ENCODE measurements at regions not wholly inside any gene's neighbourhood (a gene's known extent, or its start where the extent isn't known, plus 50 kb on each side); places are given as distances from the start of the nearest gene placed in this dataset.

DNA sequence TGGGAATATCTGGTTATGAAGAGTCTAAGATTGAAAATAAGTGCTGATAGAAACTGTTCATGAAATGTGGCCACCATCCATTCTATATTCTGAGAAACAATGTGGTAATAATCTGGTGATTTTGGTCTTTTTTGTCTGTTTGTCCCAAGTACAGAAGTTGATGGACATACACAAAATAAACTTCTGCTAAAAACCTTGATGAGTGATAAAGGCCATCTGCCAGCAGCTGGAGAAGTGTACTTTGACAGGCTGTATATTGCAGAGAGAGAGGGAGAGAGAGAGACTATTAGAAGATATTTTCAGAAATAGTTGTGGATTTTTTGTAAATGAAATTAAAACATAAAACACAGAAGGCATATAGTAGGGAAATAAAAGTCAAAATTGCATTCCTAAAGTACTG, 96.9 kb upstream of the NABP1 start:
- no peak for TF ChIP-seq POLR2AphosphoS5 (IDR thresholded peaks at IDR 0.05; ENCODE audit: low read depth, low read length)
- no peak for TF ChIP-seq FOXP2 (optimal IDR thresholded peaks at IDR 0.05; ENCODE audit: borderline replicate concordance, extremely low read depth, extremely low read length, insufficient read depth)
- TF ChIP-seq, protein P1, sequence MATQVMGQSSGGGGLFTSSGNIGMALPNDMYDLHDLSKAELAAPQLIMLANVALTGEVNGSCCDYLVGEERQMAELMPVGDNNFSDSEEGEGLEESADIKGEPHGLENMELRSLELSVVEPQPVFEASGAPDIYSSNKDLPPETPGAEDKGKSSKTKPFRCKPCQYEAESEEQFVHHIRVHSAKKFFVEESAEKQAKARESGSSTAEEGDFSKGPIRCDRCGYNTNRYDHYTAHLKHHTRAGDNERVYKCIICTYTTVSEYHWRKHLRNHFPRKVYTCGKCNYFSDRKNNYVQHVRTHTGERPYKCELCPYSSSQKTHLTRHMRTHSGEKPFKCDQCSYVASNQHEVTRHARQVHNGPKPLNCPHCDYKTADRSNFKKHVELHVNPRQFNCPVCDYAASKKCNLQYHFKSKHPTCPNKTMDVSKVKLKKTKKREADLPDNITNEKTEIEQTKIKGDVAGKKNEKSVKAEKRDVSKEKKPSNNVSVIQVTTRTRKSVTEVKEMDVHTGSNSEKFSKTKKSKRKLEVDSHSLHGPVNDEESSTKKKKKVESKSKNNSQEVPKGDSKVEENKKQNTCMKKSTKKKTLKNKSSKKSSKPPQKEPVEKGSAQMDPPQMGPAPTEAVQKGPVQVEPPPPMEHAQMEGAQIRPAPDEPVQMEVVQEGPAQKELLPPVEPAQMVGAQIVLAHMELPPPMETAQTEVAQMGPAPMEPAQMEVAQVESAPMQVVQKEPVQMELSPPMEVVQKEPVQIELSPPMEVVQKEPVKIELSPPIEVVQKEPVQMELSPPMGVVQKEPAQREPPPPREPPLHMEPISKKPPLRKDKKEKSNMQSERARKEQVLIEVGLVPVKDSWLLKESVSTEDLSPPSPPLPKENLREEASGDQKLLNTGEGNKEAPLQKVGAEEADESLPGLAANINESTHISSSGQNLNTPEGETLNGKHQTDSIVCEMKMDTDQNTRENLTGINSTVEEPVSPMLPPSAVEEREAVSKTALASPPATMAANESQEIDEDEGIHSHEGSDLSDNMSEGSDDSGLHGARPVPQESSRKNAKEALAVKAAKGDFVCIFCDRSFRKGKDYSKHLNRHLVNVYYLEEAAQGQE (IDR thresholded peaks at IDR 0.05; ENCODE audit: insufficient read depth in 1 of 2, low read depth in 2 of 2, low read length in 2 of 2): no peak
- TF ChIP-seq SIN3A (IDR thresholded peaks at IDR 0.05; ENCODE audit: borderline replicate concordance, insufficient read depth, low read length): no peak
- TF ChIP-seq TAF1 (IDR thresholded peaks at IDR 0.05; ENCODE audit: borderline replicate concordance, insufficient read depth, low read length): no peak

DNA sequence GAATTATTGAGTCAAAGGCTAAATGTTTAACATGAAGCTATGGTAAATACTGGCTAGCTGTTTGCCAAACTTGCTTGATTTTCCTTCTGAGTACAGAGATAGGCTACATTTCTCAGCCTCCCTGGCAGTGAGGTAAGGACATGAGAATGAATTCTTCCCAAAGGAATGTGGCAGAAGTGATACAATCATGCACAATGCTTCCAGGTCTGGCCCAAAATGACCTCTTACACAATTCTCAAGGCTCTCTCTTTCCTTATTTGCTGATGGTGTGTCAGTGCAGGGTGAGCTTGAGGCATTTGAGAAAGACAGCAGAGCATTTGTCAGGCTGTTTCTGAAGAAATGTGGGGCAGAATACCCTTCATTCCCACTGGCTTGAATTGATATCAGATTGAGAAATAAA, 95.6 kb upstream of the NABP1 start:
- TF ChIP-seq, protein P1 (IDR thresholded peaks at IDR 0.05; ENCODE audit: insufficient read depth in 1 of 2, low read depth in 2 of 2, low read length in 2 of 2): no peak
- TF ChIP-seq TAF1 (IDR thresholded peaks at IDR 0.05; ENCODE audit: borderline replicate concordance, insufficient read depth, low read length) (no peak), SIN3A (IDR thresholded peaks at IDR 0.05; ENCODE audit: borderline replicate concordance, insufficient read depth, low read length) (no peak), POLR2AphosphoS5 (IDR thresholded peaks at IDR 0.05; ENCODE audit: low read depth, low read length) (no peak), FOXP2 (optimal IDR thresholded peaks at IDR 0.05; ENCODE audit: borderline replicate concordance, extremely low read depth, extremely low read length, insufficient read depth) (no peak)

DNA sequence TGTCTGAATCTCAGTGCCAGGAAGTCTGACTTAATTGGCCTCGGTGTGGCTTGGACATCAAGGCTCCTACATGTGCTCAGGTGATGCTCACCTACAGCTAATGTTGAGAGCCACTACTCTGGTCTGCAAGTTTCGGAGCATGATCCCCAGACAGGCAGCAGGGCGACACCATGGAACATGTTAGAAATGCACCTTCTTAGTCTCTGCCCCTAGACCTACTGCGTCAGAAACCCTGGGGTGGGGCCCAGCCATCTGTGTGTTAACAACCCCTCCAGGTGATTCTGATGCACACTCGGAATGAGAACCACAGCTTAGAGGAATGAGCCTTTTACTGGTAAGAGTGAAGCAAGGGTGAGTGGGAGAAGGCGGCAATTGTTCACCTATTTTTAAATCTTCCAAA, 86.9 kb upstream of the NABP1 start:
- no peak for TF ChIP-seq FOXP2 (optimal IDR thresholded peaks at IDR 0.05; ENCODE audit: borderline replicate concordance, extremely low read depth, extremely low read length, insufficient read depth)
- TF ChIP-seq, protein P1 (IDR thresholded peaks at IDR 0.05; ENCODE audit: insufficient read depth in 1 of 2, low read depth in 2 of 2, low read length in 2 of 2): no peak
- TF ChIP-seq TAF1 (IDR thresholded peaks at IDR 0.05; ENCODE audit: borderline replicate concordance, insufficient read depth, low read length): no peak
- no peak for TF ChIP-seq SIN3A (IDR thresholded peaks at IDR 0.05; ENCODE audit: borderline replicate concordance, insufficient read depth, low read length)

DNA sequence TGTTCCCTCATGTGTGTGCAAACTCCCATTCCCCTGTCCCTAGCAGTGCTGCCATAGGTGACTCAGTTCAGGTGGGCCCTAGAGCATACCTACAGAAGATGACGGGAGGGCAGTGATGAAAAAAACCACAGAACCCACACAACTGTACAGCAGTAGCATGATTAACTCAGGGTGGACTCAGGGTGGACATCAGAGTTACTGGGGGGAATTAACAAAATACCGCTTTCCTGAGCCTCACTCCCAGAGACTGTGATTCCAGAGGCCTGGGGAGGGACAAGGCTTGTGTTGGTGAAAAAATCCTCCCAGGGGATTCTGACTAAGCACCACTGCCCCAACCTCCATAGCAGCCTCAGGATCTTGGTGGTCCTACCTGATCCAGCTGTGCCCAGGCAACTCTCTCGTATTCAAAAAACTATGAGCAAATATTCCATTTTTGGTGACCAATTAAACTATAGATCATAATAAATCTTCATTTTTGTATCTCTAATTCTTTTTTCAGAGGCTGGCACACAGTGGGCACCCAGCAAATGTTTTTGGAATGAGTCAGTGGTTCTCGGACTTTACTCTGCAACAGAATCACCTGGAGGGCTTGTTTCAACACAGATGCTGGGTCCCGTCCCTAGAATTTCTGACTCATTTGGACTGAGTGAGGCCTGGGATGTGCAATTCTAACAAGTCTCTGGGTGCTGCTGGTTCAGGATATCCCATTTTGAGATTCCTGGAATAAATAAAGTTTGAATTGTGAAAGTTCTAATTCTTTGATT, 84.1 kb upstream of the NABP1 start:
- TF ChIP-seq FOXP2 (optimal IDR thresholded peaks at IDR 0.05; ENCODE audit: borderline replicate concordance, extremely low read depth, extremely low read length, insufficient read depth) (no peak), POLR2AphosphoS5 (IDR thresholded peaks at IDR 0.05; ENCODE audit: low read depth, low read length) (no peak)
- TF ChIP-seq, protein P1 (IDR thresholded peaks at IDR 0.05; ENCODE audit: insufficient read depth in 1 of 2, low read depth in 2 of 2, low read length in 2 of 2): no peak

Measured in PFSK-1 (cell line).